ENCODE measurements at regions not wholly inside any gene's neighbourhood (a gene's known extent, or its start where the extent isn't known, plus 50 kb on each side); places are given as distances from the start of the nearest gene placed in this dataset.
A peak's percentile ranks its signal among the peaks of the same experiment; 100 is the strongest.

- H3K27ac ChIP-seq, result no peak overlapping the region
- TF ChIP-seq ZFX (IDR thresholded peaks at IDR 0.05) (no peak), CTCF (conservative IDR thresholded peaks at IDR 0.05) (no peak)
Measured at GRCh38 chr4:115938764-115939443, 825.5 kb upstream of the NDST4 start.

GRCh38 chr4:115929373-115929772, 816.0 kb upstream of the NDST4 start:
- TF ChIP-seq ZFX (IDR thresholded peaks at IDR 0.05) (no peak), CTCF (conservative IDR thresholded peaks at IDR 0.05) (no peak)
- H3K27ac ChIP-seq, result no peak overlapping the region

GRCh38 chr4:115927382-115927781, 814.0 kb upstream of the NDST4 start:
- TF ChIP-seq CTCF (conservative IDR thresholded peaks at IDR 0.05), result no peak
- no peak for TF ChIP-seq ZFX (IDR thresholded peaks at IDR 0.05)

GRCh38 chr4:115923152-115923551, 809.7 kb upstream of the NDST4 start:
- H3K27ac ChIP-seq, result no peak overlapping the region
- no peak for TF ChIP-seq ZFX (IDR thresholded peaks at IDR 0.05)
- TF ChIP-seq CTCF (conservative IDR thresholded peaks at IDR 0.05), result no peak

More at GRCh38 chr4:115927382-115927781, 814.0 kb upstream of the NDST4 start:
- no peak overlapping the region for H3K27ac ChIP-seq

- no peak overlapping the region for H3K27ac ChIP-seq
- TF ChIP-seq ZFX (IDR thresholded peaks at IDR 0.05) (no peak), CTCF (conservative IDR thresholded peaks at IDR 0.05) (no peak)
Measured at GRCh38 chr4:115920637-115921036, 807.2 kb upstream of the NDST4 start.

GRCh38 chr4:115918149-115918548, 804.7 kb upstream of the NDST4 start:
- no peak overlapping the region for H3K27ac ChIP-seq
- TF ChIP-seq ZFX (IDR thresholded peaks at IDR 0.05), result no peak
- no peak for TF ChIP-seq CTCF (conservative IDR thresholded peaks at IDR 0.05)

- TF ChIP-seq ZFX (IDR thresholded peaks at IDR 0.05), result no peak
- peak; percentile 5; the same call in 1 of the 2 replicates for TF ChIP-seq CTCF (conservative IDR thresholded peaks at IDR 0.05)
- no peak overlapping the region for H3K27ac ChIP-seq
Measured at GRCh38 chr4:115906428-115906827, 793.0 kb upstream of the NDST4 start.

All from C4-2B (cell line).